CD4-positive, alpha-beta T cell (primary cell): ENCODE measurements at regions not wholly inside any gene's neighbourhood (a gene's known extent, or its start where the extent isn't known, plus 50 kb on each side); places are given as distances from the start of the nearest gene placed in this dataset.

Experiments used
- ATAC-seq: fragments of 200-7000 bp; cut with Tn5 transposase; one replicate; pipeline ENCODE4 v1.10.0; 2022; ENCODE audit warnings: mild to moderate bottlenecking; ENCODE audit not compliant: poor library complexity
- CTCF ChIA-PET: fragments of 350-600 bp; sonication (Branson Sonifier 250); formaldehyde crosslinking; loops from one replicate; lab custom pipeline; 2021; ENCODE audit warnings: antibody characterized with exemption, inconsistent platforms; lab: Charles Lee
- POLR2A ChIA-PET: fragments of 350-600 bp; sonication (Branson Sonifier 250); formaldehyde crosslinking; loops from one replicate; lab custom pipeline; 2021; ENCODE audit warnings: antibody characterized with exemption, inconsistent platforms; lab: Charles Lee
- DNase-seq, 14 experiments: peaks; one replicate each; pipeline ENCODE4 v3.0.0-alpha.2; 2013 to 2020; ENCODE audit warnings: mixed read lengths in 2 of 14
- H3K27ac ChIP-seq, 2 donors: one replicate each; pipeline versions ENCODE4 v1.5.1 to v1.7.0; 2013; ENCODE audit warnings: low read length in 2 of 2, low read depth in 1 of 2, mild to moderate bottlenecking in 1 of 2
- H3K27me3 ChIP-seq, 2 experiments: 1 replicate in 1 of 2; 2 replicates in 1 of 2; pipeline versions ENCODE4 v1.6.1 to v1.7.0; 2013; ENCODE audit warnings: low read length in 2 of 2, control low read depth in 1 of 2, mild to moderate bottlenecking in 1 of 2, moderate library complexity in 1 of 2; ENCODE audit not compliant: insufficient read depth in 2 of 2, control insufficient read depth in 1 of 2
- H3K36me3 ChIP-seq: one replicate; pipeline ENCODE4 v1.6.1; 2013; ENCODE audit warnings: low read length, control low read depth; ENCODE audit not compliant: insufficient read depth
- H3K4me1 ChIP-seq: one replicate; pipeline ENCODE4 v1.6.1; 2013; ENCODE audit warnings: low read length, control low read depth; ENCODE audit not compliant: insufficient read depth
- H3K4me3 ChIP-seq: one replicate; pipeline ENCODE4 v1.5.1; 2013; ENCODE audit warnings: mild to moderate bottlenecking, low read length, moderate library complexity
- H3K9me3 ChIP-seq, 2 experiments: 1 replicate in 1 of 2; 2 replicates in 1 of 2; pipeline versions ENCODE4 v1.6.1 to v1.7.0; 2013; ENCODE audit warnings: low read length in 2 of 2, mild to moderate bottlenecking in 2 of 2, control low read depth in 1 of 2, moderate library complexity in 1 of 2; ENCODE audit not compliant: control insufficient read depth in 1 of 2, insufficient read depth in 1 of 2
- H3K27ac Mint-ChIP-seq: one replicate; pipeline ENCODE4 v1.8.0; 2020; ENCODE audit warnings: mixed read lengths
- H3K27me3 Mint-ChIP-seq: one replicate; pipeline ENCODE4 v1.8.0; 2021; ENCODE audit warnings: mixed read lengths
- H3K36me3 Mint-ChIP-seq: one replicate; pipeline ENCODE4 v1.8.0; 2021; ENCODE audit warnings: low read depth, mixed read lengths
- H3K4me1 Mint-ChIP-seq: one replicate; pipeline ENCODE4 v1.8.0; 2021; ENCODE audit warnings: low read depth, mixed read lengths
- H3K4me3 Mint-ChIP-seq: one replicate; pipeline ENCODE4 v1.8.0; 2020; ENCODE audit warnings: mild to moderate bottlenecking, mixed read lengths
- H3K9me3 Mint-ChIP-seq: one replicate; pipeline ENCODE4 v1.8.0; 2020; ENCODE audit warnings: mixed read lengths
- CTCF ChIP-seq: fragments of 200-600 bp; IDR thresholded peaks from one replicate; pipeline ENCODE4 v1.8.0; 2022; ENCODE audit warnings: antibody characterized with exemption, mild to moderate bottlenecking
- intact Hi-C, 2 experiments: fragments of 100-400 bp; cut with DNase I in 1 of 2; cut with micrococcal nuclease in 1 of 2; formaldehyde crosslinking; loops; one replicate each; pipeline versions ENCODE4 v1.15.1 to v1.9.0; 2023 to 2025; cut with DNase I, micrococcal nuclease

DNA sequence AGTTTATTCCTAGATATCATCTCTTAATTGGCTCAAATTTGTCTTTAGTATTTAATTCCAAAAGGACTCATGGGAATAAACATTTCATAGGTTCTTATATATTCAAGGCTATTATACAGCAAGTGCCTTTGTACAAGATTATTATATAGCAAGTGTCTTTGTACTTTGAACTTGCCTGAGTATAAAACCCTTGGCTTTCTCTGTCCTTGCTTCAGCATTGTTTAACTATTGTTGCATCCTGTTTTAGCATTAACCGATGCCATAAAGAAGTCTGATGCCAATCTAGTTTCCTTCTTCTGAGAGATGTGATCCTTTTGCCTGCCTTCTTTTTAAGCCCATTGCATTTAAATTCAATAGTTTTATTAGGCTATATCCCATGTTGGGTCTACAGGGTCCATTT, 270.0 kb downstream of the NEBL start:
- H3K27ac ChIP-seq, result no peak overlapping the region
- no peaks in the 10 kb centered on the region for H3K27me3 ChIP-seq
- H3K9me3 Mint-ChIP-seq, result no peaks in the 10 kb centered on the region
- no peak for ATAC-seq
- H3K4me3 ChIP-seq, result no peak overlapping the region
- H3K4me3 Mint-ChIP-seq, result no peak overlapping the region
- no peaks in the 10 kb centered on the region for H3K27me3 Mint-ChIP-seq
- TF ChIP-seq CTCF, result no peak
- H3K36me3 Mint-ChIP-seq, result no peaks in the 10 kb centered on the region
- no peak overlapping the region for H3K27ac Mint-ChIP-seq
- no peaks in the 10 kb centered on the region for H3K36me3 ChIP-seq
- ChIA-PET POLR2A (no interaction called here), CTCF (no interaction called here)
- intact Hi-C loops, result no loop called here
- no peak for DNase-seq
- no peaks in the 10 kb centered on the region for H3K9me3 ChIP-seq
- H3K4me1 Mint-ChIP-seq, result no peaks in the 10 kb centered on the region
- H3K4me1 ChIP-seq, result no peaks in the 10 kb centered on the region

GRCh38 chr10:20625868-20626267, 271.2 kb downstream of the NEBL start:
- H3K27me3 Mint-ChIP-seq, result no peaks in the 10 kb centered on the region
- H3K27me3 ChIP-seq, result no peaks in the 10 kb centered on the region
- no peak overlapping the region for H3K4me3 ChIP-seq
- H3K27ac ChIP-seq, result no peak overlapping the region
- H3K27ac Mint-ChIP-seq, result no peak overlapping the region
- H3K4me1 Mint-ChIP-seq, result no peaks in the 10 kb centered on the region
- intact Hi-C loops, result no loop called here
- no peaks in the 10 kb centered on the region for H3K9me3 ChIP-seq
- no peaks in the 10 kb centered on the region for H3K9me3 Mint-ChIP-seq
- H3K4me1 ChIP-seq, result no peaks in the 10 kb centered on the region
- ATAC-seq (no peak), DNase-seq (no peak)
- TF ChIP-seq CTCF, result no peak
- no peaks in the 10 kb centered on the region for H3K36me3 Mint-ChIP-seq
- CTCF ChIA-PET, result no interaction called here
- POLR2A ChIA-PET, result no interaction called here
- H3K4me3 Mint-ChIP-seq, result no peak overlapping the region
- H3K36me3 ChIP-seq, result no peaks in the 10 kb centered on the region

DNA sequence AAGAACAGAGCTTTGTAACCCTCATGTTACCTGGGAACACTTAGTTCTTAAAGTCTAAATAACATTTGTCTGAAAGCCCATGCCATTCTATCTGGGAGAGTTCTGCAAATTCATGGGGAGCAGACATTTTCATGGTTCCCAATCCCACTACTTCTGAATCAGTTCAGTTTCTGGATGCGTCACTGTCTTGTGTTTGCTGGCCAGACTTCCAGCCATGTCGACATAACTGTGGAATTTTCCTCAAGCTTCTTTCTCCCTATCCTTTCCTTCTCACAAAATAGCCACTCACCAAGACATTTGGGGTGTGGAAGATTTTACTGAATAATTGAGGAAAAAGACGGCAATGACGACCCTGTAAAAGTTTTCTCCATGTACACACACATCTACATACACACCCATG, 272.5 kb downstream of the NEBL start:
- no peaks in the 10 kb centered on the region for H3K36me3 Mint-ChIP-seq
- H3K27ac Mint-ChIP-seq, result no peak overlapping the region
- POLR2A ChIA-PET, result no interaction called here

More for the DNA sequence above, 272.5 kb downstream of the NEBL start:
- DNase-seq (no peak), ATAC-seq (no peak)
- Mint-ChIP-seq H3K4me1 (no peaks in the 10 kb centered on the region), H3K9me3 (no peaks in the 10 kb centered on the region), H3K27me3 (no peaks in the 10 kb centered on the region), H3K4me3 (no peak overlapping the region)
- CTCF ChIA-PET, result no interaction called here
- Histone ChIP-seq H3K36me3 (no peaks in the 10 kb centered on the region), H3K4me3 (no peak overlapping the region), H3K27me3 (no peaks in the 10 kb centered on the region), H3K9me3 (no peaks in the 10 kb centered on the region), H3K27ac (no peak overlapping the region), H3K4me1 (no peaks in the 10 kb centered on the region)
- no peak for TF ChIP-seq CTCF
- intact Hi-C loops, result no loop called here
